ENCODE measurements at regions not wholly inside any gene's neighbourhood (a gene's known extent, or its start where the extent isn't known, plus 50 kb on each side); places are given as distances from the start of the nearest gene placed in this dataset.

- Histone ChIP-seq H3K36me3 (ENCODE audit: control insufficient read depth in 1 of 2, insufficient read depth in 2 of 2, low read length in 2 of 2) (no peaks in the 10 kb centered on the region), H3K79me1 (ENCODE audit: low read length) (no peaks in the 10 kb centered on the region), H3K4ac (ENCODE audit: low read depth, low read length) (no peak overlapping the region), H3K27me3 (ENCODE audit: insufficient read depth, low read length) (no peaks in the 10 kb centered on the region), H4K8ac (ENCODE audit: low read depth, low read length) (no peak overlapping the region), H2BK5ac (ENCODE audit: low read depth, low read length, poor library complexity) (no peak overlapping the region), H3K4me2 (ENCODE audit: low read length) (no peak overlapping the region), H3K9ac (ENCODE audit: low read length) (no peak overlapping the region), H3K18ac (ENCODE audit: low read length) (no peak overlapping the region), H3K79me2 (ENCODE audit: control insufficient read depth, insufficient read depth, low read length, poor library complexity) (no peaks in the 10 kb centered on the region), H3K9me3 (ENCODE audit: insufficient read depth, low read depth, low read length) (no peaks in the 10 kb centered on the region), H4K12ac (ENCODE audit: low read depth, low read length) (no peak overlapping the region), H3K4me3 (ENCODE audit: low read depth, low read length) (no peak overlapping the region), H2BK12ac (ENCODE audit: low read length) (no peak overlapping the region), H3K14ac (ENCODE audit: low read length) (no peak overlapping the region), H2AFZ (ENCODE audit: insufficient read depth, low read length, poor library complexity) (no peak overlapping the region), H3K4me1 (ENCODE audit: control insufficient read depth in 1 of 2, insufficient read depth in 2 of 2, low read length in 2 of 2) (peaks cover 0 to 2% of the 10 kb centered on the region in 2 experiments), H2AK5ac (ENCODE audit: low read length) (no peak overlapping the region), H3K27ac (ENCODE audit: low read depth, low read length) (no peak overlapping the region), H4K91ac (ENCODE audit: low read depth, low read length) (no peak overlapping the region), H2BK120ac (ENCODE audit: insufficient read depth, low read length, poor library complexity) (no peak overlapping the region), H3K23ac (ENCODE audit: low read length) (no peak overlapping the region)
- no CpG with 5 or more reads among the region's 2 CpGs for WGBS (ENCODE audit: extremely low coverage, insufficient coverage, insufficient read length)
- no peak for DNase-seq
These were observed 1162.4 kb upstream of the NRXN1 start for GRCh38 chr2:52194342-52194741.

DNA sequence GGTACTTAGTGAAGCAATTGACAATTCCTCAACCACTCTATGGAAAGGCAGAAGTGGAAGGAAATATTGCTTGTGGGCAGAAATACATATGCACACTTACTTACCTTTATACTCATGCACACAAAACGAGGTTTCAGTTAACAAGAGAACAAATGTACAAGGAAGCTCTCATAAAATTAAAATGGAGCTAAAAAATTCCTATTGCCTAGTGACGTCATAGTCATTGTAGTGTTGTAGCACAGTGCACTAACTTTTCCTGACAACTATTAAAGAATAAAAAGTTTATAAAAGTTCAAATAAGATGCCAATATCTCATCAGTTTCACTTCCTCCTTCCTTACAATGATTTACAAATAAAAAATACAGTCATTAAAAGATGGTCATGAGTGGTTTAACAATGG lies 1161.9 kb upstream of the NRXN1 start:
- H2BK5ac ChIP-seq (ENCODE audit: low read depth, low read length, poor library complexity) = no peak overlapping the region
- H4K8ac ChIP-seq (ENCODE audit: low read depth, low read length) = no peak overlapping the region
- H3K4ac ChIP-seq (ENCODE audit: low read depth, low read length) = no peak overlapping the region
- no peak overlapping the region for H2AFZ ChIP-seq (ENCODE audit: insufficient read depth, low read length, poor library complexity)
- H3K23ac ChIP-seq (ENCODE audit: low read length) = no peak overlapping the region
- H3K27ac ChIP-seq (ENCODE audit: low read depth, low read length) = no peak overlapping the region
- H3K36me3 ChIP-seq (ENCODE audit: control insufficient read depth in 1 of 2, insufficient read depth in 2 of 2, low read length in 2 of 2) = no peaks in the 10 kb centered on the region
- no peak overlapping the region for H3K4me2 ChIP-seq (ENCODE audit: low read length)
- H4K91ac ChIP-seq (ENCODE audit: low read depth, low read length) = no peak overlapping the region
- H3K4me1 ChIP-seq (ENCODE audit: control insufficient read depth in 1 of 2, insufficient read depth in 2 of 2, low read length in 2 of 2) = peaks cover 0 to 2% of the 10 kb centered on the region in 2 experiments
- DNase-seq = no peak
- H3K18ac ChIP-seq (ENCODE audit: low read length) = no peak overlapping the region
- H3K79me1 ChIP-seq (ENCODE audit: low read length) = no peaks in the 10 kb centered on the region
- H3K14ac ChIP-seq (ENCODE audit: low read length) = no peak overlapping the region
- no peaks in the 10 kb centered on the region for H3K79me2 ChIP-seq (ENCODE audit: control insufficient read depth, insufficient read depth, low read length, poor library complexity)
- H3K4me3 ChIP-seq (ENCODE audit: low read depth, low read length) = no peak overlapping the region
- H3K27me3 ChIP-seq (ENCODE audit: insufficient read depth, low read length) = no peaks in the 10 kb centered on the region
- H3K9ac ChIP-seq (ENCODE audit: low read length) = no peak overlapping the region
- no peak overlapping the region for H4K12ac ChIP-seq (ENCODE audit: low read depth, low read length)
- no CpG with 5 or more reads among the region's 2 CpGs for WGBS (ENCODE audit: extremely low coverage, insufficient coverage, insufficient read length)
- H2BK120ac ChIP-seq (ENCODE audit: insufficient read depth, low read length, poor library complexity) = no peak overlapping the region
- H3K9me3 ChIP-seq (ENCODE audit: insufficient read depth, low read depth, low read length) = no peaks in the 10 kb centered on the region
- H2BK12ac ChIP-seq (ENCODE audit: low read length) = no peak overlapping the region
- no peak overlapping the region for H2AK5ac ChIP-seq (ENCODE audit: low read length)

- no peak overlapping the region for H3K18ac ChIP-seq (ENCODE audit: low read length)
- H3K4me2 ChIP-seq (ENCODE audit: low read length) = no peak overlapping the region
- no peak overlapping the region for H4K8ac ChIP-seq (ENCODE audit: low read depth, low read length)
- H3K27me3 ChIP-seq (ENCODE audit: insufficient read depth, low read length) = no peaks in the 10 kb centered on the region
- DNase-seq = no peak
- H3K23ac ChIP-seq (ENCODE audit: low read length) = no peak overlapping the region
- H3K79me1 ChIP-seq (ENCODE audit: low read length) = no peaks in the 10 kb centered on the region
- H3K9ac ChIP-seq (ENCODE audit: low read length) = no peak overlapping the region
- no peak overlapping the region for H2BK120ac ChIP-seq (ENCODE audit: insufficient read depth, low read length, poor library complexity)
- H2AFZ ChIP-seq (ENCODE audit: insufficient read depth, low read length, poor library complexity) = no peak overlapping the region
- H4K91ac ChIP-seq (ENCODE audit: low read depth, low read length) = no peak overlapping the region
- no peak overlapping the region for H3K4ac ChIP-seq (ENCODE audit: low read depth, low read length)
- H2BK12ac ChIP-seq (ENCODE audit: low read length) = no peak overlapping the region
- no peak overlapping the region for H3K27ac ChIP-seq (ENCODE audit: low read depth, low read length)
- peaks cover 0 to 2% of the 10 kb centered on the region in 2 experiments for H3K4me1 ChIP-seq (ENCODE audit: control insufficient read depth in 1 of 2, insufficient read depth in 2 of 2, low read length in 2 of 2)
- no peak overlapping the region for H3K4me3 ChIP-seq (ENCODE audit: low read depth, low read length)
- H3K9me3 ChIP-seq (ENCODE audit: insufficient read depth, low read depth, low read length) = no peaks in the 10 kb centered on the region
- WGBS (ENCODE audit: extremely low coverage, insufficient coverage, insufficient read length) = no CpG with 5 or more reads among the region's 4 CpGs
- no peak overlapping the region for H4K12ac ChIP-seq (ENCODE audit: low read depth, low read length)
- no peak overlapping the region for H2BK5ac ChIP-seq (ENCODE audit: low read depth, low read length, poor library complexity)
- no peak overlapping the region for H3K14ac ChIP-seq (ENCODE audit: low read length)
- H3K36me3 ChIP-seq (ENCODE audit: control insufficient read depth in 1 of 2, insufficient read depth in 2 of 2, low read length in 2 of 2) = no peaks in the 10 kb centered on the region
- no peak overlapping the region for H2AK5ac ChIP-seq (ENCODE audit: low read length)
- no peaks in the 10 kb centered on the region for H3K79me2 ChIP-seq (ENCODE audit: control insufficient read depth, insufficient read depth, low read length, poor library complexity)
These were observed 1160.7 kb upstream of the NRXN1 start for GRCh38 chr2:52192656-52193055.

- Histone ChIP-seq H3K18ac (ENCODE audit: low read length) (no peak overlapping the region), H4K12ac (ENCODE audit: low read depth, low read length) (no peak overlapping the region), H2AFZ (ENCODE audit: insufficient read depth, low read length, poor library complexity) (no peak overlapping the region), H2BK5ac (ENCODE audit: low read depth, low read length, poor library complexity) (no peak overlapping the region), H3K79me2 (ENCODE audit: control insufficient read depth, insufficient read depth, low read length, poor library complexity) (no peaks in the 10 kb centered on the region), H2BK12ac (ENCODE audit: low read length) (no peak overlapping the region), H3K23ac (ENCODE audit: low read length) (no peak overlapping the region), H3K9ac (ENCODE audit: low read length) (no peak overlapping the region), H3K14ac (ENCODE audit: low read length) (no peak overlapping the region), H4K91ac (ENCODE audit: low read depth, low read length) (no peak overlapping the region), H3K27me3 (ENCODE audit: insufficient read depth, low read length) (no peaks in the 10 kb centered on the region), H3K9me3 (ENCODE audit: insufficient read depth, low read depth, low read length) (no peaks in the 10 kb centered on the region), H2BK120ac (ENCODE audit: insufficient read depth, low read length, poor library complexity) (no peak overlapping the region), H2AK5ac (ENCODE audit: low read length) (no peak overlapping the region), H3K4me2 (ENCODE audit: low read length) (no peak overlapping the region), H3K79me1 (ENCODE audit: low read length) (no peaks in the 10 kb centered on the region), H3K4me3 (ENCODE audit: low read depth, low read length) (no peak overlapping the region), H3K4me1 (ENCODE audit: control insufficient read depth in 1 of 2, insufficient read depth in 2 of 2, low read length in 2 of 2) (no peaks in the 10 kb centered on the region), H3K27ac (ENCODE audit: low read depth, low read length) (no peak overlapping the region), H3K36me3 (ENCODE audit: control insufficient read depth in 1 of 2, insufficient read depth in 2 of 2, low read length in 2 of 2) (no peaks in the 10 kb centered on the region), H3K4ac (ENCODE audit: low read depth, low read length) (no peak overlapping the region), H4K8ac (ENCODE audit: low read depth, low read length) (no peak overlapping the region)
- WGBS (ENCODE audit: extremely low coverage, insufficient coverage, insufficient read length) = no CpG with 5 or more reads among the region's 2 CpGs
- no peak for DNase-seq
These were observed 1149.1 kb upstream of the NRXN1 start for GRCh38 chr2:52181080-52181479.

Data from trophoblast cell (in vitro differentiated cells and primary cell).